ENCODE measurements at regions not wholly inside any gene's neighbourhood (a gene's known extent, or its start where the extent isn't known, plus 50 kb on each side); places are given as distances from the start of the nearest gene placed in this dataset.

GRCh38 chrX:17960891-17961290 is 99.8 kb upstream of the RAI2 start:
- BruUV-seq (replicated peaks): no TSS peak
- Histone ChIP-seq H3K79me2 (ENCODE audit: control insufficient read depth, insufficient read depth, low read length) (no peaks in the 10 kb centered on the region), H3K9me3 (replicated peaks; ENCODE audit: control insufficient read depth, insufficient read depth, low read length) (no peaks in the 10 kb centered on the region), H2AFZ (ENCODE audit: control insufficient read depth, low read depth, low read length) (no peak overlapping the region), H3K4me1 (ENCODE audit: control insufficient read depth, insufficient read depth, low read length) (no peaks in the 10 kb centered on the region), H3K36me3 (ENCODE audit: control insufficient read depth in 2 of 2, insufficient read depth in 2 of 2, low read length in 1 of 2) (no peaks in the 10 kb centered on the region), H4K20me1 (ENCODE audit: control insufficient read depth, insufficient read depth) (no peaks in the 10 kb centered on the region), H3K9ac (ENCODE audit: control insufficient read depth, insufficient read depth, low read length) (no peak overlapping the region), H3K27me3 (replicated peaks in 1 of 2; ENCODE audit: control insufficient read depth in 2 of 2, insufficient read depth in 2 of 2, low read length in 1 of 2) (no peaks in the 10 kb centered on the region), H3K27ac (ENCODE audit: control insufficient read depth, insufficient read depth) (no peak overlapping the region), H3K4me2 (ENCODE audit: control insufficient read depth, insufficient read depth) (no peak overlapping the region), H3K4me3 (no peak overlapping the region)
- DNase-seq (ENCODE audit: low read depth, low spot score): no peak
- ATAC-seq: no peak
- ChIA-PET SMC1A (ENCODE audit: uncharacterized antibody, unreplicated experiment) (no interaction called here), RAD21 (ENCODE audit: unreplicated experiment) (no interaction called here), CTCF (interaction anchor here (0.9 kb wide), 1 partner anchor 16 kb away, joined by 7 read pairs; no protein-coding TSS in a partner anchor), POLR2A (no interaction called here)
- in situ Hi-C loops (cut with MboI): no loop called here
- intact Hi-C loops (cut with micrococcal nuclease; ENCODE audit: unreplicated experiment): no loop called here
- FAIRE-seq: no peak
- TF ChIP-seq SREBF2 (IDR thresholded peaks at IDR 0.05; ENCODE audit: low read length) (no peak), CEBPZ (IDR thresholded peaks at IDR 0.05; ENCODE audit: low read depth, low read length) (no peak), ESRRA (IDR thresholded peaks at IDR 0.05; ENCODE audit: low read length) (no peak), NRF1 (conservative IDR thresholded peaks at IDR 0.05; ENCODE audit: low read depth, low read length) (no peak), RCOR1 (conservative IDR thresholded peaks at IDR 0.05; ENCODE audit: low read depth, low read length) (no peak), CUX1 (IDR thresholded peaks at IDR 0.05; ENCODE audit: insufficient replicate concordance, low read depth, low read length) (no peak), EZH2 (IDR thresholded peaks at IDR 0.05; ENCODE audit: borderline replicate concordance, control insufficient read depth, low read depth, low read length) (no peak), JUND (IDR thresholded peaks at IDR 0.05; ENCODE audit: low read depth, low read length) (no peak), NFXL1 (IDR thresholded peaks at IDR 0.05; ENCODE audit: borderline replicate concordance) (no peak), HDGF (IDR thresholded peaks at IDR 0.05) (no peak), E4F1 (IDR thresholded peaks at IDR 0.05; ENCODE audit: borderline replicate concordance, partially characterized antibody) (no peak), KDM1A (IDR thresholded peaks at IDR 0.05; ENCODE audit: borderline replicate concordance) (no peak), ZNF384 (IDR thresholded peaks at IDR 0.05; ENCODE audit: borderline replicate concordance, low read depth, low read length) (no peak)
- WGBS (ENCODE audit: insufficient coverage, insufficient replicate concordance, low lambda C conversion rate, missing lambda C conversion rate): 2% methylated on average over 3 of the region's 3 CpGs
